Spleen (tissue), 7 donors: ENCODE measurements at regions not wholly inside any gene's neighbourhood (a gene's known extent, or its start where the extent isn't known, plus 50 kb on each side); places are given as distances from the start of the nearest gene placed in this dataset.

ENCODE experiments used
- CTCF ChIP-seq, 11 experiments: fragments of 200-600 bp in 7 of 11; fragments of 450-650 bp in 4 of 11; sonication (generic) in 4 of 11; IDR thresholded peaks in 8 of 11; conservative IDR thresholded peaks in 3 of 11; 1 replicate in 7 of 11; 2 replicates in 4 of 11; pipeline versions ENCODE4 v1.4.0 to v1.8.0; 2016 to 2021; ENCODE audit warnings: antibody characterized with exemption in 11 of 11, inconsistent platforms in 4 of 11, mild to moderate bottlenecking in 1 of 11
- POLR2A ChIP-seq, 3 donors: fragments of 450-650 bp; IDR thresholded peaks; one replicate each; pipeline ENCODE4 v1.5.1; 2017; ENCODE audit warnings: antibody characterized with exemption in 3 of 3, mild to moderate bottlenecking in 1 of 3
- POLR2AphosphoS5 ChIP-seq, 3 donors: sonication (generic); formaldehyde crosslinking; IDR thresholded peaks; one replicate each; pipeline ENCODE4 v1.5.1; 2017; ENCODE audit warnings: antibody characterized with exemption in 3 of 3
- donor health status: DM: no; HTN: no; CAD: no; lungs with moderate emphysema.
- donor health status: DM: no; HTN: no; CAD: no.
- donor health status: DM: no; HTN: no; CAD: no.

GRCh38 chr4:159540501-159540900 is 437.6 kb downstream of the RAPGEF2 start:
- TF ChIP-seq POLR2A (IDR thresholded peaks at IDR 0.05) (no peak), POLR2AphosphoS5 (IDR thresholded peaks at IDR 0.05) (no peak), CTCF (IDR thresholded peaks at IDR 0.05 in 8 of 11, conservative IDR thresholded peaks at IDR 0.05 in 3 of 11) (no peak)
